Chondrocyte (in vitro differentiated cells): ENCODE measurements at regions not wholly inside any gene's neighbourhood (a gene's known extent, or its start where the extent isn't known, plus 50 kb on each side); places are given as distances from the start of the nearest gene placed in this dataset.
"Not testable (repeated sequence)": the region's sequence is repeated elsewhere in the genome, so short reads cannot be mapped to it uniquely, and the experiment has no call there.

Experiments used
- DNase-seq: peaks from one replicate; pipeline ENCODE4 v3.0.0; 2021; ENCODE audit warnings: mixed read lengths, low spot score
- H3K27ac Mint-ChIP-seq: one replicate; pipeline ENCODE4 v1.8.0; 2021; ENCODE audit warnings: mild to moderate bottlenecking, moderate library complexity, mixed read lengths; ENCODE audit not compliant: unreplicated experiment
- H3K27me3 Mint-ChIP-seq: 2 replicates; pipeline ENCODE4 v1.8.0; 2021; ENCODE audit warnings: low read depth, mixed read lengths
- H3K36me3 Mint-ChIP-seq: 2 replicates; pipeline ENCODE4 v1.8.0; 2021; ENCODE audit warnings: low read depth, mixed read lengths
- H3K4me1 Mint-ChIP-seq: 2 replicates; pipeline ENCODE4 v1.8.0; 2021; ENCODE audit warnings: low read depth, mild to moderate bottlenecking, mixed read lengths
- H3K4me3 Mint-ChIP-seq: one replicate; pipeline ENCODE4 v1.8.0; 2021; ENCODE audit warnings: mild to moderate bottlenecking, moderate library complexity, mixed read lengths; ENCODE audit not compliant: unreplicated experiment
- H3K9me3 Mint-ChIP-seq: 2 replicates; pipeline ENCODE4 v1.8.0; 2021; ENCODE audit warnings: low read depth, mixed read lengths
- TF ChIP-seq, protein P1 (sequence below): fragments of 200-600 bp; sonication (generic); IDR thresholded peaks from 2 replicates; pipeline ENCODE4 v1.5.0; 2021; ENCODE audit warnings: antibody characterized with exemption, mild to moderate bottlenecking, moderate library complexity

GRCh38 chr2:195252018-195252417 is 405.0 kb upstream of the SLC39A10 start:
- no peak overlapping the region for H3K4me3 Mint-ChIP-seq
- TF ChIP-seq, protein P1, sequence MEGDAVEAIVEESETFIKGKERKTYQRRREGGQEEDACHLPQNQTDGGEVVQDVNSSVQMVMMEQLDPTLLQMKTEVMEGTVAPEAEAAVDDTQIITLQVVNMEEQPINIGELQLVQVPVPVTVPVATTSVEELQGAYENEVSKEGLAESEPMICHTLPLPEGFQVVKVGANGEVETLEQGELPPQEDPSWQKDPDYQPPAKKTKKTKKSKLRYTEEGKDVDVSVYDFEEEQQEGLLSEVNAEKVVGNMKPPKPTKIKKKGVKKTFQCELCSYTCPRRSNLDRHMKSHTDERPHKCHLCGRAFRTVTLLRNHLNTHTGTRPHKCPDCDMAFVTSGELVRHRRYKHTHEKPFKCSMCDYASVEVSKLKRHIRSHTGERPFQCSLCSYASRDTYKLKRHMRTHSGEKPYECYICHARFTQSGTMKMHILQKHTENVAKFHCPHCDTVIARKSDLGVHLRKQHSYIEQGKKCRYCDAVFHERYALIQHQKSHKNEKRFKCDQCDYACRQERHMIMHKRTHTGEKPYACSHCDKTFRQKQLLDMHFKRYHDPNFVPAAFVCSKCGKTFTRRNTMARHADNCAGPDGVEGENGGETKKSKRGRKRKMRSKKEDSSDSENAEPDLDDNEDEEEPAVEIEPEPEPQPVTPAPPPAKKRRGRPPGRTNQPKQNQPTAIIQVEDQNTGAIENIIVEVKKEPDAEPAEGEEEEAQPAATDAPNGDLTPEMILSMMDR, result no peak
- no peak overlapping the region for H3K27ac Mint-ChIP-seq
- H3K4me1 Mint-ChIP-seq, result no peaks in the 10 kb centered on the region
- peaks cover 26% of the 10 kb centered on the region for H3K9me3 Mint-ChIP-seq
- H3K36me3 Mint-ChIP-seq, result no peaks in the 10 kb centered on the region
- DNase-seq, result no peak
- H3K27me3 Mint-ChIP-seq, result no peaks in the 10 kb centered on the region

DNA sequence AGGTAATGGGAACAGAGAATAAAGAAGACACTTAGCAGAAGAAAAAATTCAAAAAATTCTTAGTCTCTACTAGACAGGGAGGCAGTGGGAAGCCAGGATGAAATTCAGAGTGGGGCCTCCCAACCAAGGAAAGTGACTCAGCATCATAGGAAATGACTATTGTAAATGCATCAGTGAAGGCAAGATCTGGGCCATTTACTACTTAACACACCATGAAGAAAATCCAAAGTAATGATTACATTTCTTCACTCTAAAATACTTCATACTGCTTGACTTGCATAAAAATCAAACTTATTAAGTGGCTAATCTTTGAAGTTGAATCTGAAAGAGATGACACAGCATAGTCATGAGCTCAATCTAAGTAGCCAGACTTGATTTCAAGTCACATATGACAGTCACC is 405.8 kb upstream of the SLC39A10 start:
- Mint-ChIP-seq H3K9me3 (peaks cover 27% of the 10 kb centered on the region), H3K27me3 (no peaks in the 10 kb centered on the region), H3K4me1 (no peaks in the 10 kb centered on the region), H3K4me3 (no peak overlapping the region), H3K36me3 (no peaks in the 10 kb centered on the region), H3K27ac (no peak overlapping the region)
- TF ChIP-seq, protein P1, result no peak
- no peak for DNase-seq

DNA sequence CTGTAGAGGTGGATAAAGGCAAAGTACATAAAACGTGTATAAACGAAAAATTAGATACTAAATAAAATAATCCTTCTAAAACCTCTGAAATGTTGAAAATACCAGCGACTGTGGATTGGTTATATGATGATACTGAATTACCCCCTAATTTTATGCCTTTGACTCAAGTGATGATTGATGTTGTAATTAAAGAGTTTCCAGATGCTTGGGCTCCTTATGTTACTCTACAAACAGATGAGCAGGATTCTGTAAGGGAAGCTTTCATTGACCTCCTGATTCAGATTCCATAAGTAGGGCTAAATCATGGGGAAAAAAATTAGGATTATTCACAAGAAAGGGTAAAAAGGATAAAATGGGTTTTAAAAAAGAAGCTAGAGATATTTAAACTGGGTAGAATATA is 418.2 kb upstream of the SLC39A10 start:
- no peak overlapping the region for H3K27ac Mint-ChIP-seq
- no peak overlapping the region for H3K4me3 Mint-ChIP-seq
- H3K9me3 Mint-ChIP-seq, result peaks cover 6% of the 10 kb centered on the region
- DNase-seq, result no peak
- H3K4me1 Mint-ChIP-seq, result no peaks in the 10 kb centered on the region
- no peaks in the 10 kb centered on the region for H3K36me3 Mint-ChIP-seq
- TF ChIP-seq, protein P1, result no peak
- no peaks in the 10 kb centered on the region for H3K27me3 Mint-ChIP-seq

GRCh38 chr2:195238379-195238778 is 418.6 kb upstream of the SLC39A10 start:
- DNase-seq, result no peak
- H3K27me3 Mint-ChIP-seq, result no peaks in the 10 kb centered on the region
- H3K27ac Mint-ChIP-seq, result no peak overlapping the region
- no peaks in the 10 kb centered on the region for H3K36me3 Mint-ChIP-seq
- H3K4me1 Mint-ChIP-seq, result no peaks in the 10 kb centered on the region
- H3K4me3 Mint-ChIP-seq, result no peak overlapping the region
- TF ChIP-seq, protein P1, result no peak
- H3K9me3 Mint-ChIP-seq, result peaks cover 3% of the 10 kb centered on the region

GRCh38 chr2:195228547-195228946 is 428.5 kb upstream of the SLC39A10 start:
- not testable (repeated sequence) for H3K36me3 Mint-ChIP-seq, H3K27me3 Mint-ChIP-seq
- H3K9me3 Mint-ChIP-seq, result peaks cover 17% of the 10 kb centered on the region

GRCh38 chr2:195214072-195214471 is 443.0 kb upstream of the SLC39A10 start:
- Mint-ChIP-seq H3K27me3 (peaks cover 2% of the 10 kb centered on the region), H3K36me3 (no peaks in the 10 kb centered on the region), H3K4me1 (no peaks in the 10 kb centered on the region), H3K4me3 (no peak overlapping the region), H3K9me3 (no peaks in the 10 kb centered on the region), H3K27ac (no peak overlapping the region)
- no peak for DNase-seq
- TF ChIP-seq, protein P1, result no peak

More at GRCh38 chr2:195228547-195228946, 428.5 kb upstream of the SLC39A10 start:
- DNase-seq, result peak; percentile 71
- not testable (repeated sequence) for H3K4me1 Mint-ChIP-seq, H3K4me3 Mint-ChIP-seq, H3K27ac Mint-ChIP-seq
